ENCODE measurements at regions not wholly inside any gene's neighbourhood (a gene's known extent, or its start where the extent isn't known, plus 50 kb on each side); places are given as distances from the start of the nearest gene placed in this dataset.
"Not testable (repeated sequence)": the region's sequence is repeated elsewhere in the genome, so short reads cannot be mapped to it uniquely, and the experiment has no call there.

- H2AK9ac ChIP-seq (replicated peaks; ENCODE audit: low read depth, low read length, poor library complexity); H3K27me3 ChIP-seq (ENCODE audit: control insufficient read depth, insufficient read depth, low read length); H3K9me3 ChIP-seq (ENCODE audit: control insufficient read depth, insufficient read depth, low read length); H2AFZ ChIP-seq (replicated peaks; ENCODE audit: low read length, poor library complexity); H3K23ac ChIP-seq (ENCODE audit: low read depth, low read length); H3K4me3 ChIP-seq (ENCODE audit: insufficient read depth, low read depth, low read length); POLR2A ChIA-PET (ENCODE audit: unreplicated experiment); intact Hi-C loops (cut with micrococcal nuclease); H4K91ac ChIP-seq (ENCODE audit: insufficient read depth, low read depth, low read length); H4K8ac ChIP-seq (ENCODE audit: low read depth in 2 of 2, low read length in 2 of 2); H4K20me1 ChIP-seq (ENCODE audit: insufficient read depth, low read length); H3K4me1 ChIP-seq (ENCODE audit: control insufficient read depth, insufficient read depth, low read length); H3K27ac ChIP-seq (ENCODE audit: insufficient read depth, low read length); H3K4ac ChIP-seq (ENCODE audit: low read depth, low read length); H2BK15ac ChIP-seq (ENCODE audit: low read depth, low read length); H3K56ac ChIP-seq (ENCODE audit: extremely low read depth, insufficient read depth, low read length); ATAC-seq (ENCODE audit: low read depth); dilution Hi-C loops (cut with HindIII; ENCODE audit: low sequenced_read_pairs, unreplicated experiment); H2BK120ac ChIP-seq (ENCODE audit: low read depth, low read length); in situ Hi-C loops (cut with MboI; ENCODE audit: low sequenced_read_pairs); BruUV-seq (replicated peaks); H2BK20ac ChIP-seq (ENCODE audit: low read depth, low read length); H3K9me1 ChIP-seq (ENCODE audit: insufficient read depth, low read length); H4K5ac ChIP-seq (ENCODE audit: low read depth, low read length); CTCF ChIA-PET; H3K79me1 ChIP-seq (ENCODE audit: low read depth in 1 of 2, low read length in 2 of 2); DNase-seq; H2BK5ac ChIP-seq (ENCODE audit: low read depth, low read length, poor library complexity, severe bottlenecking); H3K18ac ChIP-seq (ENCODE audit: low read depth, low read length); H3K14ac ChIP-seq (replicated peaks; ENCODE audit: low read depth, low read length); H3K4me2 ChIP-seq (ENCODE audit: low read depth, low read length); H2AK5ac ChIP-seq (ENCODE audit: low read depth, low read length); H3K9ac ChIP-seq (ENCODE audit: low read depth, low read length); H3K36me3 ChIP-seq (ENCODE audit: control insufficient read depth, insufficient read depth, low read length): not testable (repeated sequence)
- WGBS, 2 experiments (ENCODE audit: extremely low coverage in 2 of 2, insufficient read length in 1 of 2), result no CpG with 5 or more reads among the region's 1 CpG
Measured at GRCh38 chr7:123264820-123265219, 65.1 kb upstream of the SLC13A1 start.
